Spleen (tissue), 7 donors: ENCODE measurements at regions not wholly inside any gene's neighbourhood (a gene's known extent, or its start where the extent isn't known, plus 50 kb on each side); places are given as distances from the start of the nearest gene placed in this dataset.

Experiments
- POLR2A ChIP-seq, 3 donors: fragments of 450-650 bp; IDR thresholded peaks; one replicate each; pipeline ENCODE4 v1.5.1; 2017; ENCODE audit warnings: antibody characterized with exemption in 3 of 3, mild to moderate bottlenecking in 1 of 3
- POLR2AphosphoS5 ChIP-seq, 3 donors: sonication (generic); formaldehyde crosslinking; IDR thresholded peaks; one replicate each; pipeline ENCODE4 v1.5.1; 2017; ENCODE audit warnings: antibody characterized with exemption in 3 of 3
- TF ChIP-seq, protein P1 (sequence below), 11 experiments: fragments of 200-600 bp in 7 of 11; fragments of 450-650 bp in 4 of 11; sonication (generic) in 4 of 11; IDR thresholded peaks in 8 of 11; conservative IDR thresholded peaks in 3 of 11; 1 replicate in 7 of 11; 2 replicates in 4 of 11; pipeline versions ENCODE4 v1.4.0 to v1.8.0; 2016 to 2021; ENCODE audit warnings: antibody characterized with exemption in 11 of 11, inconsistent platforms in 4 of 11, mild to moderate bottlenecking in 1 of 11
- donor health status: DM: no; HTN: no; CAD: no; lungs with moderate emphysema.
- donor health status: DM: no; HTN: no; CAD: no.
- donor health status: DM: no; HTN: no; CAD: no.

DNA sequence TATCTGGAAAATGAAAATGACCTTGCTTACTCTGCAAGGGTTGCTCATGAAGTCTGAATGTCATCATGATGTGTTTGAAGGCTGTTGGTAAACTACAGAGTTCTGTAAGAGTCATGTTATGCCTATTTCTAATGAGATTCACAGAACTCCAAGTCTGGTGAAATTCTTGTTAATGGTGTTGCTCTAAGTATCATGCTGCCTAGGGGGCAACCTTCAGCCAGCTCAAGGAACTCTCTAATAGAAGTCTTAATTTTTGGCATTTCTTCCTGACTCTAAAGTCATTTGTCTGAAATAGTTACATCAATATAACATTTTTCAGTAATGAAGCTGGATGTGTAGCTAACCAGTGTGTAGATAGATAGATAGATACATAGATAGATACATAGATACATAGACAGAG is 302.8 kb downstream of the FAT3 start:
- TF ChIP-seq, protein P1, sequence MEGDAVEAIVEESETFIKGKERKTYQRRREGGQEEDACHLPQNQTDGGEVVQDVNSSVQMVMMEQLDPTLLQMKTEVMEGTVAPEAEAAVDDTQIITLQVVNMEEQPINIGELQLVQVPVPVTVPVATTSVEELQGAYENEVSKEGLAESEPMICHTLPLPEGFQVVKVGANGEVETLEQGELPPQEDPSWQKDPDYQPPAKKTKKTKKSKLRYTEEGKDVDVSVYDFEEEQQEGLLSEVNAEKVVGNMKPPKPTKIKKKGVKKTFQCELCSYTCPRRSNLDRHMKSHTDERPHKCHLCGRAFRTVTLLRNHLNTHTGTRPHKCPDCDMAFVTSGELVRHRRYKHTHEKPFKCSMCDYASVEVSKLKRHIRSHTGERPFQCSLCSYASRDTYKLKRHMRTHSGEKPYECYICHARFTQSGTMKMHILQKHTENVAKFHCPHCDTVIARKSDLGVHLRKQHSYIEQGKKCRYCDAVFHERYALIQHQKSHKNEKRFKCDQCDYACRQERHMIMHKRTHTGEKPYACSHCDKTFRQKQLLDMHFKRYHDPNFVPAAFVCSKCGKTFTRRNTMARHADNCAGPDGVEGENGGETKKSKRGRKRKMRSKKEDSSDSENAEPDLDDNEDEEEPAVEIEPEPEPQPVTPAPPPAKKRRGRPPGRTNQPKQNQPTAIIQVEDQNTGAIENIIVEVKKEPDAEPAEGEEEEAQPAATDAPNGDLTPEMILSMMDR (IDR thresholded peaks at IDR 0.05 in 8 of 11, conservative IDR thresholded peaks at IDR 0.05 in 3 of 11) = no peak
- TF ChIP-seq POLR2AphosphoS5 (IDR thresholded peaks at IDR 0.05) (no peak), POLR2A (IDR thresholded peaks at IDR 0.05) (no peak)
